CD4-positive, alpha-beta T cell (primary cell): ENCODE measurements at regions not wholly inside any gene's neighbourhood (a gene's known extent, or its start where the extent isn't known, plus 50 kb on each side); places are given as distances from the start of the nearest gene placed in this dataset.

Experiments used
- ATAC-seq: fragments of 200-7000 bp; cut with Tn5 transposase; one replicate; pipeline ENCODE4 v1.10.0; 2022; ENCODE audit warnings: mild to moderate bottlenecking; ENCODE audit not compliant: poor library complexity
- CTCF ChIA-PET: fragments of 350-600 bp; sonication (Branson Sonifier 250); formaldehyde crosslinking; loops from one replicate; lab custom pipeline; 2021; ENCODE audit warnings: antibody characterized with exemption, inconsistent platforms; lab: Charles Lee
- POLR2A ChIA-PET: fragments of 350-600 bp; sonication (Branson Sonifier 250); formaldehyde crosslinking; loops from one replicate; lab custom pipeline; 2021; ENCODE audit warnings: antibody characterized with exemption, inconsistent platforms; lab: Charles Lee
- DNase-seq, 14 experiments: peaks; one replicate each; pipeline ENCODE4 v3.0.0-alpha.2; 2013 to 2020; ENCODE audit warnings: mixed read lengths in 2 of 14
- H3K27ac ChIP-seq, 2 donors: one replicate each; pipeline versions ENCODE4 v1.5.1 to v1.7.0; 2013; ENCODE audit warnings: low read length in 2 of 2, low read depth in 1 of 2, mild to moderate bottlenecking in 1 of 2
- H3K27me3 ChIP-seq, 2 experiments: 1 replicate in 1 of 2; 2 replicates in 1 of 2; pipeline versions ENCODE4 v1.6.1 to v1.7.0; 2013; ENCODE audit warnings: low read length in 2 of 2, control low read depth in 1 of 2, mild to moderate bottlenecking in 1 of 2, moderate library complexity in 1 of 2; ENCODE audit not compliant: insufficient read depth in 2 of 2, control insufficient read depth in 1 of 2
- H3K36me3 ChIP-seq: one replicate; pipeline ENCODE4 v1.6.1; 2013; ENCODE audit warnings: low read length, control low read depth; ENCODE audit not compliant: insufficient read depth
- H3K4me1 ChIP-seq: one replicate; pipeline ENCODE4 v1.6.1; 2013; ENCODE audit warnings: low read length, control low read depth; ENCODE audit not compliant: insufficient read depth
- H3K4me3 ChIP-seq: one replicate; pipeline ENCODE4 v1.5.1; 2013; ENCODE audit warnings: mild to moderate bottlenecking, low read length, moderate library complexity
- H3K9me3 ChIP-seq, 2 experiments: 1 replicate in 1 of 2; 2 replicates in 1 of 2; pipeline versions ENCODE4 v1.6.1 to v1.7.0; 2013; ENCODE audit warnings: low read length in 2 of 2, mild to moderate bottlenecking in 2 of 2, control low read depth in 1 of 2, moderate library complexity in 1 of 2; ENCODE audit not compliant: control insufficient read depth in 1 of 2, insufficient read depth in 1 of 2
- H3K27ac Mint-ChIP-seq: one replicate; pipeline ENCODE4 v1.8.0; 2020; ENCODE audit warnings: mixed read lengths
- H3K27me3 Mint-ChIP-seq: one replicate; pipeline ENCODE4 v1.8.0; 2021; ENCODE audit warnings: mixed read lengths
- H3K36me3 Mint-ChIP-seq: one replicate; pipeline ENCODE4 v1.8.0; 2021; ENCODE audit warnings: low read depth, mixed read lengths
- H3K4me1 Mint-ChIP-seq: one replicate; pipeline ENCODE4 v1.8.0; 2021; ENCODE audit warnings: low read depth, mixed read lengths
- H3K4me3 Mint-ChIP-seq: one replicate; pipeline ENCODE4 v1.8.0; 2020; ENCODE audit warnings: mild to moderate bottlenecking, mixed read lengths
- H3K9me3 Mint-ChIP-seq: one replicate; pipeline ENCODE4 v1.8.0; 2020; ENCODE audit warnings: mixed read lengths
- intact Hi-C, 2 experiments: fragments of 100-400 bp; cut with DNase I in 1 of 2; cut with micrococcal nuclease in 1 of 2; formaldehyde crosslinking; loops; one replicate each; pipeline versions ENCODE4 v1.15.1 to v1.9.0; 2023 to 2025; cut with DNase I, micrococcal nuclease
- TF ChIP-seq, protein P1 (sequence below): fragments of 200-600 bp; IDR thresholded peaks from one replicate; pipeline ENCODE4 v1.8.0; 2022; ENCODE audit warnings: antibody characterized with exemption, mild to moderate bottlenecking

DNA sequence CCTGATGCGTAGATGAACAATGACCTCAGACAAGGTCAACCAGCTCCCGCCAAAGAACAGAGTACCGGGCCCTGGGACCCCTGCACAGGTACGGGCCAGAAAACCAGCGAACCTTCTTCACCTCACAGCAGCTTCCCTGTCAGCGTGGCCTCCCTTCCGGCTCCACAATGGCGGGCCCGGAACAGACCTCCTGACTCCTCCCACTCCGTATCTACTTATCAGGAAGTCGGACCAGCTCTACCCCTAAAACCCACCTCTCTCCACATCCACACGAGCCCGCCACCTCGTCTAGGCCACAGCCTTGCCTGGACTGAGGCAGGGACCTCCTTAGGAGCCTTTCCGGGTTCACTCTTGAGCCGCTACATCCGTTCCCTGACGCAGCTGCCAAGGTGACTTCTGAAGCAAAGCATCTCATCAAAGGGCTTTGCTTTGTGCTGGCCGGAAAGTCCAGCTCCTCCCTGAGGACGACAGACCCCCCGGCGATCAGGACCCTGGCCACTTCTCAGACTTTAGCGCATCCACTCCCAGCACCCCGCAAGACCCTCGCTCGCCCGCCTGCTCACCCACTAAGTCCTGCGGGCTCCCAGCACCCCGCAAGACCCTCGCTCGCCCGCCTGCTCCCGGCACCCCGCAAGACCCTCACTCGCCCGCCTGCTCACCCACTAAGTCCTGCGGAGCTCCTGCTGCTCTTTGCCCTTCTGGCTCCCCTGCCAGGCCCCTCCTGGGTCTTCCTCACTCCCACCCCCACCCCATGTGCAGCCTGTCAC is 308.3 kb upstream of the FOXQ1 start:
- Mint-ChIP-seq H3K27ac (no peak overlapping the region), H3K36me3 (no peaks in the 10 kb centered on the region), H3K27me3 (peaks cover 23% of the 10 kb centered on the region), H3K4me1 (no peaks in the 10 kb centered on the region), H3K9me3 (no peaks in the 10 kb centered on the region), H3K4me3 (no peak overlapping the region)
- ChIA-PET POLR2A (no interaction called here), CTCF (no interaction called here)
- H3K36me3 ChIP-seq = no peaks in the 10 kb centered on the region
- no peak for ATAC-seq
- TF ChIP-seq, protein P1, sequence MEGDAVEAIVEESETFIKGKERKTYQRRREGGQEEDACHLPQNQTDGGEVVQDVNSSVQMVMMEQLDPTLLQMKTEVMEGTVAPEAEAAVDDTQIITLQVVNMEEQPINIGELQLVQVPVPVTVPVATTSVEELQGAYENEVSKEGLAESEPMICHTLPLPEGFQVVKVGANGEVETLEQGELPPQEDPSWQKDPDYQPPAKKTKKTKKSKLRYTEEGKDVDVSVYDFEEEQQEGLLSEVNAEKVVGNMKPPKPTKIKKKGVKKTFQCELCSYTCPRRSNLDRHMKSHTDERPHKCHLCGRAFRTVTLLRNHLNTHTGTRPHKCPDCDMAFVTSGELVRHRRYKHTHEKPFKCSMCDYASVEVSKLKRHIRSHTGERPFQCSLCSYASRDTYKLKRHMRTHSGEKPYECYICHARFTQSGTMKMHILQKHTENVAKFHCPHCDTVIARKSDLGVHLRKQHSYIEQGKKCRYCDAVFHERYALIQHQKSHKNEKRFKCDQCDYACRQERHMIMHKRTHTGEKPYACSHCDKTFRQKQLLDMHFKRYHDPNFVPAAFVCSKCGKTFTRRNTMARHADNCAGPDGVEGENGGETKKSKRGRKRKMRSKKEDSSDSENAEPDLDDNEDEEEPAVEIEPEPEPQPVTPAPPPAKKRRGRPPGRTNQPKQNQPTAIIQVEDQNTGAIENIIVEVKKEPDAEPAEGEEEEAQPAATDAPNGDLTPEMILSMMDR = no peak
- peaks cover 0 to 4% of the 10 kb centered on the region in 2 experiments for H3K27me3 ChIP-seq
- intact Hi-C loops = no loop called here
- no peak overlapping the region for H3K27ac ChIP-seq
- no peak overlapping the region for H3K4me3 ChIP-seq
- H3K4me1 ChIP-seq = no peaks in the 10 kb centered on the region
- no peak for DNase-seq
- H3K9me3 ChIP-seq = peaks cover 0 to 9% of the 10 kb centered on the region in 2 experiments

DNA sequence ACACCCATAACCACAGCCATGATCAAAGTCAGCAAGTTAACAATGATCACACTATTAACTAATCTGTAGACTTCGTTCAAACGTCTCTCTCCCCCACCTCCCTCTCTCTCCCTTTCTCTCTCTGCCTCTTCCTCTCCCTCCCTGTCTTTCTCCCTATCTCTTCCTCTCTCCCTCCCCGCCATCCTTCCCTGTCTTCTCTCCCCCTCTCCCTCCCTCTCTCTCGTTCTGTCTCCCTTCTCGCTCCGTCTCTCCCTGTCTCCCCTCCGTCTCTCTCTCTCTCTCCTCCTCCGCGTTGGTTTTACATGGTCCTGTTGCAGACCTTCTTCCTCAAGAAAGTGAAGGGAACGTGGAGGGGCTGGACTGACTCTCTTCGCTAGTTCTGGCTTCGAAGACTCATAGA is 308.9 kb upstream of the FOXQ1 start:
- Histone ChIP-seq H3K9me3 (peaks cover 0 to 9% of the 10 kb centered on the region in 2 experiments), H3K4me1 (no peaks in the 10 kb centered on the region), H3K4me3 (no peak overlapping the region), H3K27ac (no peak overlapping the region), H3K27me3 (peaks cover 0 to 4% of the 10 kb centered on the region in 2 experiments), H3K36me3 (no peaks in the 10 kb centered on the region)
- Mint-ChIP-seq H3K36me3 (no peaks in the 10 kb centered on the region), H3K9me3 (no peaks in the 10 kb centered on the region), H3K27me3 (peaks cover 26% of the 10 kb centered on the region), H3K4me3 (no peak overlapping the region), H3K27ac (no peak overlapping the region), H3K4me1 (no peaks in the 10 kb centered on the region)
- POLR2A ChIA-PET = no interaction called here
- DNase-seq (no peak), ATAC-seq (no peak)
- intact Hi-C loops = no loop called here
- CTCF ChIA-PET = no interaction called here
- TF ChIP-seq, protein P1 = no peak

GRCh38 chr6:1001655-1002349 is 308.9 kb upstream of the EXOC2 start:
- CTCF ChIA-PET = no interaction called here
- Mint-ChIP-seq H3K4me1 (no peaks in the 10 kb centered on the region), H3K9me3 (no peaks in the 10 kb centered on the region), H3K27me3 (peaks cover 36% of the 10 kb centered on the region), H3K4me3 (no peak overlapping the region), H3K36me3 (no peaks in the 10 kb centered on the region), H3K27ac (no peak overlapping the region)
- DNase-seq (no peak), ATAC-seq (no peak)
- Histone ChIP-seq H3K9me3 (peaks cover 0 to 9% of the 10 kb centered on the region in 2 experiments), H3K4me1 (no peaks in the 10 kb centered on the region), H3K27ac (no peak overlapping the region), H3K27me3 (peaks cover 0 to 4% of the 10 kb centered on the region in 2 experiments), H3K36me3 (no peaks in the 10 kb centered on the region), H3K4me3 (no peak overlapping the region)
- POLR2A ChIA-PET = no interaction called here
- intact Hi-C loops = no loop called here
- TF ChIP-seq, protein P1 = no peak
